Stimulated activated CD4-positive, alpha-beta T cell treated with anti-CD3 and anti-CD28 coated beads, TNF-alpha, amount 100 ng/mL, for 24 hours (primary cell): ENCODE measurements at regions not wholly inside any gene's neighbourhood (a gene's known extent, or its start where the extent isn't known, plus 50 kb on each side); places are given as distances from the start of the nearest gene placed in this dataset.

ENCODE experiments used
- DNase-seq, 3 experiments: peaks; one replicate each; pipeline ENCODE4 v3.0.0-alpha.2; 2020; ENCODE audit warnings: low read depth in 3 of 3

DNA sequence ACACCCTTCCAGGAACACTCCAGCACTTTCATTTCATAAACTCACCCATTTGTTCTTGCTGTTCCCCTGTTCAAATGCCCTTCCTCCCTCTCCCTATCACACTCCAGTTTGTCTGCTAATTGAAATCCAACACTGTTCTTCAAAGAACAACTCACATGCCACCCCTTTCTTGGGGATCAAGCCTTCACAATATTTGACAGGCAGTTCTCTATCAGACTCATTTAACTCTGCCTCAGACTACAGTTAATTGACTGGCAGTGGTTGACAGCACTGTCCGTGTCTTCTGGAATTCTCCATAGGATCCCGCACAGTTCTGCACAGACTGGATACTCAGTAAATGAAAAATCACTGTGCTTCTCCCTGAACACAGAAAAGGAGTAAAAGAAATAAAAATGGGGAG lies 87.8 kb downstream of the PMP22 start:
- DNase-seq = no peak

DNA sequence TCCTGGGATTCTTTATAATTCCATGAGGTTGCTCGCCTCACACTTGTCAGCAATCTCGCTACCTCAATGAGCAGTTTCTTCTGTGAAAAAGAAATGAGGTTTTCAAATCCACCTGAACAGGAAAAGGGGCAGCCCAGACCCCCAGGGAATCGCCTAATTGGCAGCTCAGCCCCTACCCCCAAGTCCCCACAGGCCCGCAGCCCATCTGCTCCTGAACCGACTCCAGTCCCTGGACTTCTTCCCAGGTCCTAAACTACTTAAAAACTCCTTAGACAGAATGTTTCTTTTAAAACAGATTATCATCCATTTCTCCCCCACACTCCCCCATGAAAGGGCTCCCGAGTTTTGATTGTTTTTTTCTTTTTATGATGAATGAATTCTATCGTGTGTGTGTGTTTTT lies 89.8 kb downstream of the PMP22 start:
- DNase-seq = no peak

DNA sequence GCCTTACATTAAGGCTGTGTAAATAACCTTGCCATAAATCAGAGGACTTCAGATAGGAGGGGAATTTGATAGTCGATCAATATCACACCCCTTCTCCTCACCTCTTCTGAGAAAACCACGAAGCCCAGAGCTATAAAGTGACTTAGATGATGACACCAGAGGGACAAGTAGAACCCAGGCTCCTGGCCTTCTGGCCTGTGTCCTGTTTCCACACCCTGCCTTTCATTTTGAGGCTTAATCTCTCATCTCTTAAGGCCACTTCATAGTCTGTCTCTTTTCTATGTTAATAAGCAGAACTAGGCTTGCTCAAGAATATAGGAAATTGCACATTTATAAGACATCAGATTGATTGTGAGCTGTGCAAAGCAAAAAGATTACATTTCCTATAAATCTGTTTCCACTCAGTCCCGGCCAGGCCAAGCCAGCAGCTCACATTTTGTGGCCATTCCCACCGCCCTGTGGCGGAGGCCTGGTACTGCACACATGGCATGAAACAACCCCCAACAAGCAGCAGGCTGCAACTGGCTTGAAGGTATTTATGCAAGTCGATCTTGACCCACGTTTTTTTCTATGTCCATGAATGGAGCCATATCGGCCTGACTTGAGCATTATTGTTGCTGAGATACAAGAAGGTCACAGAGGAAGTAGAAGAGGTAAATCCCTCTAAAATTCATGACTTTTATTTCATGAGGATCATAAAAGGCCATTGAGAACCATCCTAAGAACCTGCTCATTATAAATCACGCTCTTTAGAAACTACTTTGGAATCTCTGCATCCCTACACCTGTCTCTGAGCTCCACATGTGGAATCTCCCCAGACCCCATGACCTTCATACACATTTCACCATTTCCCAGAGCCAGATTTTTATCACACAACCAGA lies 93.7 kb downstream of the PMP22 start:
- DNase-seq = peak in 2 of 3 experiments; percentile 1 to 29

DNA sequence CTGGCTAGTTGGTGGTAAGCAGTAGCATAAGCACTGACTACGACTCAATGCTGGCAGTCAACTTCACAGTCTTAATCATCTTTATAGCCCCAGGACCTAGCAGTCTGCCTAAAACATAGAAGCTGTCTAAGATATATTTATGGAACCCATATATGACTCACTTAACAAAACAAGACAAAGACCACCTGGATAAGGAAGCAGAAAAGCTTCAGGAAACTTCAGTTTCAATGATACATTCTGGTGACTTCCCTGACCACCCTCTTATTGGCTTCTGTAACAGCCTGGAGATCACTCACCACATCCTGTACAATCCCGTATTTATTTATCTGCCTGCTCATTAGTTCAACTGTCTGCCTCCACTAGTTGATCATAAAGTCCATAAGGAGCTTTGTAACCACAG lies 95.5 kb downstream of the PMP22 start:
- DNase-seq = no peak

DNA sequence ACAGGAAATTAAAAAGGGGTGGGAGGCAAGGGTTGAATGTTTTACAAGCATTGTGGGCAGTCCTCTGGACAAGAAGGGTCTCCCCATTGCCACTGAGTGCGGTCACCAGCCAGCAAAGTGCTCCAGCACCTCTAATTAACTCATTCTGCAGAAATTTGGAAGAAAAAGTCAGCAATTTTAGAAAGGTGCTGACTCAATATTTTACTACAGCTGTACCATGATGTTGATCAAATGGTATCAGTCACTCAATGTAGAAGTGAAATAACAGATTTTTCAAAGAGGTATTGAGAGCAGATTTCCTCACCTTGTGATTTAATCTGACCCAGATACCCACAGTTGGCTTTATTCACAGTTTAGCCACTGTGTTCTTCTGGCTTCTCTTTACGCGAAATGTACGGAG lies 96.7 kb downstream of the PMP22 start:
- DNase-seq = no peak

DNA sequence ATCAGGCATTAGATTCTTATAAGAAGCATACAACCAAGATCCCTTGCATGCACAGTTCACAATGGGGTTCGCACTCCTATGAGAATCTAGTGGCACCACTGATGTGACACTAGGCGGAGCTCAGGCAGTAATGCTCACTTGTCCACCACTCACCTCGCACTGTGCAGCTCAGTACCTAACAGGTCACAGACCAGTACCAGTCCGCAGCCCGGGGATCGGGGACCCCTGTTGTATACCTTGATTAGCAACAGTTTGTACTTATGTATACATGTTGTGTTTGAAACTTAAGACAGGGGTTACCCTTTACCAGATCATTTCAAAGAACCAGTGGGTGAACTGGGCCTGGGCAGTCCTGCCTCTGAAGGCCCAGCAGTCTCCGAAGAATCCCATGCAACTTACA lies 103.7 kb downstream of the PMP22 start:
- DNase-seq = no peak

DNA sequence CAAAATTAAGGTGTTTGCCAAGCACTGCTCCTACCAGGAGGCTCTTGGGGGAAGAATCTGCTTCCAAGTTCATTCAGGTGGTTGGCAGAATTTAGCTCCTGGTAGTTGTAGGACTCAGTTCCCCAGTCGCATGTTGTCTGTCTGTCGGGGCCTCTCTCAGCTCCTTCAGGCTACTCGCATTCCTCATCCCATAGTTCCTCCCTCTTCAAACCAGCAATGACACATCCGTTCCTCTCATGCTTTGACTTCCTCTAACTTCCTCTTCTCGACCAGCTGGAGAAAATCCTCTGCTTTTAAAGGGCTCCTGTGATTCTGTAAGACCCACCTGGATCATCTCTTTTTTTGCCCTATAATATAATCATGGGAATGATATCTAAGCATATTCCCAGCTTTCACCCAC lies 108.1 kb downstream of the PMP22 start:
- no peak for DNase-seq

DNA sequence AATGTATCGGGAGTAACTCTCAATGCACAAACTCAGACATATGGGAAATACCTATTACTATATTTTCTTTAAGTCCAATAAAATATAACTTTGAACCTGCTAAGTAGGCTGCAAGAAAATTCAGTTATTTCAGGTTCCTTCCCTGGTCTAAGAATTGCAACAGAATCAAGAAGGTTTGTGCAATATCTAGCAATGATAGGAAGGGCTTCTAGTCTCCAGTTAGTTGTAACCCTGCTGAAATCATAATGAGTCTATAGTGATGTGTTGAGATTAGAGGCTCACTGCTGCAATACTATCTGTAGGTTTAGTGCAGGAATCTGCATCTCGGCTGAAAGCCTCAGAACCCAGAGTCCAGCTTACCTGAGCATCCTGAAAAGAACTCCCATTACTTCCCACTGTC lies 110.5 kb downstream of the PMP22 start:
- DNase-seq = no peak

DNA sequence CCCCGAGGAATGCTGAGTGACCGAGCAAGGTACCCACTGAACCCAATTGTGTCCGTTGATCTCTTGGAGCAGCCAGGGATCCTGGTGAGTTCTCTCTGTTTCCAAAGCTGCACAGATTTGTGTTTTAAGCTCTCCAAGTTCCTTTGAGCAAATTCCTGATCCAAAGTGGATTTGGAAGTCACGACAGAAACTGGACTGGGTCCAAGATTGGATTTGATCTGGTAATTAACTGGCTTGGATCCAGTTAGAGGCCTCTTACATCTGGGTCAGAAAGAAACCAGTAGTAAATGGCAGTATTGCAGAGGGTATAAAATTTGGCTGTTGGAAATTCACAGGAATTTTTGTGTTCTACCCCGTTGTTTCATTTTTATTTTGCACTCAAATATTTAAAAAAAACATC lies 119.5 kb downstream of the PMP22 start:
- DNase-seq = no peak

DNA sequence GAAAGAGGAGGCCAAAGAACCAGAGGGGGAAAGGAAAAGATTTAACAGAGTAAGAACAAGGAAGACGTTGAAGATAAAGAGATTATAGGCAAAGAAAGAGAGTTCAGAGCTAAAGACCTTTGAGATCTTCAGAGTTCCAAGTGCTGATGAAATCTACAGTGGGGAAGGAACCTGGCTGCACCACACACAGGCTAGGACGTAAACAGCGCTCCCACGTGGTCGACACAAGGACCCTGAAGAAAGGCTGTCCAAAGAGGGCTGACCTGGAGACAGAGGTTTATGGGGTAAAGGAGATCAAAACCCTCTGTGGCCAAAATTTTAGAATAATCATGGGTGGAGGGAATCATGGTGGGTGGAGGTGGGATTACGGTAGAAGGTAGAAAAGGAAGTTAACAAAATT lies 121.6 kb downstream of the PMP22 start:
- no peak for DNase-seq

DNA sequence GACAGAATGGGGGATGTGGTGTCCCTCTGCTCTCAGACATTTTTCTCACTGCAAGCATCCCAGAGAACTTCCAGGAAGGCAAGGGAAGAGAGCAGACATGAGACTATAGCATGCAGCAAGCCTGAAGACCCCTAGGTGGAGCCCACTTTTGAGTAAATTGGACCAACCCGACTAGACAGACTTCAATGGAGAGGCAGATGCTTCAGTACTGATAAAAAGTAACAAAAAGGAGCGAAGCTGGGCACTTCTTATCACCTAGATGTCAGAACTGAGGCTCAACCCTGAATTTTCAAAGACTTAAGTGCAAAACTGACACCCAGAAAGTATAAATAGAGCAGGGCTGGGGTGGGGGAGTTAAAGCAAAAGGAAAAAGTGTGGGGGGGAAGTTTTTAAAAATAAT lies 130.8 kb downstream of the PMP22 start:
- DNase-seq = no peak

DNA sequence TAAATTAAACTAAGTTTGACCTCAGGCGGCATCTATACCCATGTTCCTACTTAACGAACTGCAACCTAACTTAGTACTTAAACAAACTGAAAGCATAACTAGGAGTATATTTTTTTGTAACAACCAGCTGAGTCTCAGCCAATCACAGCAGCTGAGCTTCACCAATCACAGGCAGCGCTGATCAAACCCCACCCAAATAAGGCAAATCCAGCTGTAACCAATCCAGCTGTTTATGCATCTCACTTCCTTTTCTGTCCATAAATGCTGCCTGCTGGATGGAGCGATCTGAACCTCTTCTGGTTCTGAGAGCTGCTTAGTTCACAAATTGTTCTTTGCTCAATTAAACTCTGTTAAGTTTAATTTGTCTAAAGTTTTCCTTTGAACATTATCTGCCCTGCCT lies 131.3 kb downstream of the PMP22 start:
- no peak for DNase-seq

DNA sequence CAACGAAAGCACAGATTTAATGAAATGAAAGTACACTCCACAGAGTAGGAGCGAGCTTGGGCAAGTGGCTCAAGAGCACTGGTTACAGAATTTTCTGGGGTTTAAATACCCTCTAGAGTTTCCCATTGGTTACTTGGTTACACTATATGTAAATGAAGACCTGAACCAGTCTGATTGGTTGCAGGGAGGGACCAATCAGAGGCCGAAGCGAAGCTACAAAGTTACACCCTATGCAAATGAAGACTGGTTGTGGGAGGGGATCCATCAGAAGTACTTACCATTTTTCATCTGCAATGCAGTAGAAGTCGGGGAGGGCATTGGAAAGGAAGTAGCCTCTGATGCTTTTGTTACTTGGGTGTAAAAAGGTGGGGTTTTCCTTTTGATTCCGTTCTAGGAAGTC lies 132.0 kb downstream of the PMP22 start:
- no peak for DNase-seq

DNA sequence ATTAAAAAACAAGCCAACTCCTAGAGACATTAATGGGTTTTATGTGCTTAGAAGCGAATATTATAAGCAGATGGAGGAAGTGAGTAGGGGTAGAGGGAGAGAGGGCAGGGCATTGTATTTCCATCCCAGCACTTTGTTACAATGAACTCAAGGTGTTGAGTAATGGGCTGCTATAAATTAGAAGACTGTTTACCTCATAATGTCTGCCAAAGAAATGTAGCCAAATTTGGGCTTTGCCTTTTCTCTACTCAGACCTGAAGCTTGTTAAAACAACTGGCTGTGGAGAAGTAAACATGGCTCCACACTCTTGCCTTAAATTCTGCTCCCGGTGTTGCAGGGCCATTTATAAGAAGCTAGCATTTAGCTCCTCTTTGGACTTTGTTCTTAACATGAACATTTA lies 134.7 kb downstream of the PMP22 start:
- no peak for DNase-seq

DNA sequence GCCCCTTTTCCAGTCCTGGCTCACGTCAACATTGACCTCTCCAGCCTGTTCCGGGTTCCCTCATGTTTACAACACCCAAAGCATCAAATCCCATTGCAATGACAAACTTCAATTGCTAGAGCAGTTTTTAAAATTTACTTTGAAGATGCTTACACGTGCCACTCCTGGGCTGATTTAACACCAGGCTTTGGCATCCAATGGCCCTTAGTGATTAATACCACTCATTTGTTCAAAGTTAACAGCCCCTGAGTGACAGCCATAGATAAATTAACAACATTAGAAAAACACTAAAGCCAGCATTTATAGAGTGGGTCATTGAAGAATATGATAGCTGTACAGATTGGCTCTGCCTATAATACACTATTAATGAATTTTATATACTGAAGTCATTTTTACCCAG lies 135.1 kb downstream of the PMP22 start:
- DNase-seq = no peak

DNA sequence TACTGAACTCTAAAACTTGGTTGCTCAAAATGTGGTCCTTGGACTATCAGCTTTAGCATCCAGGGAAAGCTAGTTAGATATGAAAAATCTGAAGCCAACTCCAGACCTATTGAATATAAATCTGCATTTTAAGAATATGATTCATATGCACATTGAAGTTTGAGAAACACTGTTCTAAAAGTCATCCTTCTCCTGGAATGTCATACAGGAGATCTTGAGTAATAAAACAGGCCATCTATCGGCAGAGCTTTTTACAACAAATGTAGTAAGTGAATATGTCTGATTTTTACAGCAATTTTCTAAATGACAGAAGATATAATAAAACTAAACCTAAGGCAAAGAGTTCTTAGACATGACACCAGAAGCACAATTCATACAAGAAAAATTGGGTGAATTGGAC lies 140.4 kb downstream of the PMP22 start:
- DNase-seq = no peak

DNA sequence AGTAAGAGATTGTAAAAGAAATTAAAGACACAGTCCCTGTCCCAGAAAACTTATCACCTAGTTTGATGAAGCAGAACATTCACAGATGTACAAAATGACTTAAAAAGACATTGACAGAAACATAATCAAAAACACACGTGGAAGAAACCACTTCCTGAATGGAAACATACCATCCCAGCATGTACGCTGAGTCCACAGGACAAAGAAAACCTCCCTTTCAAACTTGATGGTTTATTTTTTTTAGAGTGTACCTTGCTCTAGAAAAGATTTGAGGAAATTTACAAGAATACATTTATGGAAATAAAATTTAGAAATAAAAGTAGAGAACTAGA lies 140.9 kb downstream of the PMP22 start:
- DNase-seq = no peak

DNA sequence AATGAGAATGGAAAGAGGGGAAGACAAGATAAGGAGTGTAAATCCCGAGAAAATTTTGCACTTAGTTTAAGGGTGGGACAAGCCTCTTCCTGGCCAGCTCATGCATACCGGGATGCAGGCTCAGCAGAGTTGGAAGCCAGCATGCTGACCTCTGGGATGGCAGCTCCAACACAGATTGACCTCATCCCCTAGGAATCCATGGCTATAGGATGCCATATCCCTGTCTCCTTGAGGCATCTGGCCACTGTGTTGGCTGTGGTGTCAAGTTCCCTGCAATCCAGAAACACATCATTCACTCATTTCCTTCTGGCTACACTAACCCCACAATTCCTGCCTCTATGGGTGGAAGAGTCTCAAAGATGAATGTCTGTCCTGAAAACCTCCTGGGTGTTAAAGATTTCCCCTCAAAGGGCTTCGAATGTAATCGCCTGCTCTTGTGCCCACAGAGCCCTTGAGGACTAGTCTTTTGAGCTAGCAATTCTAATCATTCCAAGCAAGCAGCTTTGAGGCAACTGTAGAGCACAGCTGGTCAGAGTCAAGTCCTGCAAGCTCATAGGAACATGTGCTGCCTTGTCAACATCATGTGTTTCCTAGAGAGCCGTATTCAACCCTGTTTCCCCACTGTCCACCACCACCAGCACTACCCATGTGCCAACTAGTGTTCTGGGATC lies 141.4 kb downstream of the PMP22 start:
- DNase-seq = no peak

DNA sequence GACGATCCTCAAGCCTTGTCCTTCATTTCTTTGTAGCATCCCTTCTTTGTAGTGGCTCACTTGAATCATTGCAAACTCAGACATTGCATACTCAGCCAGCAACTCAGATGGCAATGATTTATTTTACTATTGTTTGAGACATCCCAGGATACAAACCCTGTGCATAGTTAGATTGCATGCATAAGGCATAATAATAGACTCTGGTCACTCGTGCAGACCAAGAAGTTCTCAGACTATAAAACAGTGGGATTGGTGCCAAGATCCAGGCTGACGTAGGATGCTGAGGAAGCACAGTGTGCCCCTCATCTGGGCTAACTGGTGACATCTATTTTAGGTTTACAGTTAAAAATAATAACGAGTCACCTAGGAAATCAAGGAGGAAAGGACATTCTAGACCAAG lies 142.3 kb downstream of the PMP22 start:
- no peak for DNase-seq

DNA sequence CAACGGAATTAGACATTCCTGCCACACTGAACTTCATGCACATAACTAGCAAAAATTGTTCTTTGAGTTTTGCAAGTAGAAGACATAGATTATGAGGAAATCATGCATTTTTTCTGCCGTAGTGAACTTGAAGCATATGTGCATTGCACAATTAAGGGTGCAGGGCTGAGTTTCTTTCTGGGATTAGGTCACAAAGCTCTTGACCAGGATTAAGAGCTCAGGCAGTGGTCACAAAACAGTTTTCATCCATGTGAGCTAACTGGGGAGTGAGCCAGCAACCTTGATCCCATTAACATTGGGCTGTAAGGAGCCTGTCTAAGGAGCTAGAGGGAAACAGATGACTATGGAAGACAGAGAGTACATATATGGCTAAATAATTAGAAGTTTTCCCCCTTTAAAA lies 143.7 kb downstream of the PMP22 start:
- no peak for DNase-seq

DNA sequence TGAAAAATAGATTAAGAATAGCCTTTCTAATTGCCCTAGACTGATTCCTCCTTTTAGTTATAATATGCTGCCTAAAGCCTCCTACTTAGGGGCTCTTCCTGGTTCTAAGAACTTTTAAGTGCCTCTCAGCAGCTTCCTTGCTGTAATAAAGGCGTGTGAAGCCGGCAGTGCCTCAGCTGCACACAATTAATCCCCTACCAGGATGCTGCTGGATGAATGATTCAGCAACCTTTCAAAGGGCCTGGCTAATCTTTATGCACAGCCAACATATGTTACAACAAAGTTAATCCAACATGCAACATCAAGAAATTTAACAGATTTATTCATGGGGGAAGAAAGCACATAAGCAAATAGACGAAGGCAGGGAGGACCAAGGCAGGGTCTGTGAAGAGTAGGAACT lies 145.2 kb downstream of the PMP22 start:
- DNase-seq = no peak

DNA sequence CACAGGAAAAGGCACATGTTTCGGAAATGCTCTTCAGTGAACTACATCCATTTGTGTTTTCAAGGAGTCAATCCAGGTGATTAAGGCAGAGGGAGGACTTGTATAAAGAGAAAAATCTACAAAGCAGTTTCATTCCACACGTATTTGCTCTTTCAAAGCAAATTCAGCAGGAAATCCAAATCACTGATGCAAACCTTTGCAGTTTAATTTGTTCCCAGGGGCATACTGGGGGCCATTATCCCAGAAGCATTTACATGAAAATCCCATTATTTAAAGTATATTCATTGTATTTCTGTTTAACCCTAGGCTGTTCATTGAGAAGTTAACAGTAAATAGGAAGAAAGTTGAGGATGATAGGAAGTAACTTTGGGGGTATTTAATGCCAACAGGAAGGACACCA lies 147.9 kb downstream of the PMP22 start:
- no peak for DNase-seq

DNA sequence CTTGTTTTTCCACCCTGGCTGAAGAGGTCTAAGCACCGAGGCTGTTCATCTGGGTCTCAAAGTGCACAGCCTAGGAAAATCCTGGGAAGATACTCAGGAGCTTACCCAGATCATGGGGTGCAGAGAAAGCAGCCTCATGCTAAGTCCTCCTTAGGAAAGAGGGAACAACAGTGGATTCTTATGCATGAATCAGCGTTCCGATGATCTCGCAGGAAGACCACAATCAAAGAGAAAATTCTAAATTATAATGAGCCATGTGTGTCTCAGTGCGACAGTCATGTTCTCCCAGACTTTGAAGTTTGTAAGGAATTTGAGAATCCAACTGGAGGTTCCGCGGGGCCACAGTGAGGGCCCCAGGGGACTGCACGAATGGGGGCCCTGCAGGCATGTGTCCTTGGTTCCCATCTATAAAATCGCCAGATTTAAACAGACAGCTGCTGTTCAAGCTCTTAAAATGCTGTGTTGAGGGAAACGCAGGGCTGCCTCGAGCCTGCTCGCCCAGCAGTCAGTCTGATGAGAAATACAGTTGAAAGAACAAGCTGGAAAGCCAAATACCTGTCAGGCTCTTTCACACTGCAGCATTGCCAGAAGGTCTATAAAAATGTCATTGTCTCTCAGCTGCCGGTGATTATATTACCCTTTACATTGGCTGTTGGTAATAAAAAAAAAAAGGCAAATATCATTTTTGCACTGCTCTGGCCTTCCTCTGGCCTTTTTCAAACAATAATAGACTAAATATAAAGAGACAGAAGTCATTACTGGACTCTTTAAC lies 152.1 kb downstream of the PMP22 start:
- DNase-seq = no peak
